ENCODE measurements at regions not wholly inside any gene's neighbourhood (a gene's known extent, or its start where the extent isn't known, plus 50 kb on each side); places are given as distances from the start of the nearest gene placed in this dataset.

- H3K27ac ChIP-seq (ENCODE audit: extremely low read length, insufficient read depth, low read length): no peak overlapping the region
- H2AFZ ChIP-seq (ENCODE audit: low read length): no peak overlapping the region
- no peaks in the 10 kb centered on the region for H4K20me1 ChIP-seq (ENCODE audit: insufficient read depth, low read length)
- H3K79me2 ChIP-seq (ENCODE audit: insufficient read depth, low read length): no peaks in the 10 kb centered on the region
- 51% methylated on average over 4 of the region's 4 CpGs for WGBS (ENCODE audit: low lambda C conversion rate)
- CTCF ChIA-PET (ENCODE audit: low intra/inter-chr PET ratio, low total read pairs): no interaction called here
- intact Hi-C loops (cut with micrococcal nuclease; ENCODE audit: unreplicated experiment) (no loop called here), in situ Hi-C loops (cut with HindIII; ENCODE audit: extremely low pct_ligation_motif_present, low pct_unique_long_range_greater_than_20kb) (no loop called here)
- no TSS peak for BruUV-seq (replicated peaks)
- POLR2A ChIA-PET: no interaction called here
- DNase-seq (ENCODE audit: low spot score) (no peak), ATAC-seq (no peak), FAIRE-seq (no peak)
- no peak overlapping the region for H3K4me3 ChIP-seq (replicated peaks in 1 of 3; ENCODE audit: insufficient read depth in 1 of 3, low read depth in 2 of 3, low read length in 3 of 3)
- H3K4me1 ChIP-seq (ENCODE audit: insufficient read depth, low read length): peaks cover 50% of the 10 kb centered on the region
- no peaks in the 10 kb centered on the region; a peak in 1 of 5 replicates for H3K27me3 ChIP-seq (ENCODE audit: control insufficient read depth in 1 of 2, insufficient read depth in 2 of 2, low read length in 2 of 2)
- H3K36me3 ChIP-seq (replicated peaks in 1 of 2; ENCODE audit: control insufficient read depth in 1 of 2, insufficient read depth in 2 of 2, low read length in 2 of 2): no peaks in the 10 kb centered on the region
- H3K9me3 ChIP-seq (ENCODE audit: low read length): peaks cover 11% of the 10 kb centered on the region
- H3K9ac ChIP-seq (ENCODE audit: insufficient read depth, low read depth, low read length): no peak overlapping the region
- H3K4me2 ChIP-seq (ENCODE audit: low read depth, low read length): no peak overlapping the region
- TF ChIP-seq TIGD3 (CRISPR knock-in tag; IDR thresholded peaks at IDR 0.05; ENCODE audit: borderline replicate concordance) (no peak), ZFP37 (CRISPR knock-in tag; IDR thresholded peaks at IDR 0.05; ENCODE audit: borderline replicate concordance) (no peak), PRMT3 (CRISPR knock-in tag; IDR thresholded peaks at IDR 0.05; ENCODE audit: borderline replicate concordance, low read depth) (no peak), ZBTB2 (CRISPR knock-in tag; IDR thresholded peaks at IDR 0.05; ENCODE audit: low read depth) (no peak), ZNF775 (CRISPR knock-in tag; IDR thresholded peaks at IDR 0.05; ENCODE audit: borderline replicate concordance) (no peak), FOXK1 (CRISPR knock-in tag; IDR thresholded peaks at IDR 0.05; ENCODE audit: borderline replicate concordance, low read depth) (no peak), KDM5B (CRISPR knock-in tag; IDR thresholded peaks at IDR 0.05; ENCODE audit: borderline replicate concordance) (no peak), ZMAT5 (CRISPR knock-in tag; IDR thresholded peaks at IDR 0.05; ENCODE audit: borderline replicate concordance, low read depth) (no peak), MAFG (CRISPR knock-in tag; IDR thresholded peaks at IDR 0.05) (no peak)
- TF ChIP-seq, protein P1, sequence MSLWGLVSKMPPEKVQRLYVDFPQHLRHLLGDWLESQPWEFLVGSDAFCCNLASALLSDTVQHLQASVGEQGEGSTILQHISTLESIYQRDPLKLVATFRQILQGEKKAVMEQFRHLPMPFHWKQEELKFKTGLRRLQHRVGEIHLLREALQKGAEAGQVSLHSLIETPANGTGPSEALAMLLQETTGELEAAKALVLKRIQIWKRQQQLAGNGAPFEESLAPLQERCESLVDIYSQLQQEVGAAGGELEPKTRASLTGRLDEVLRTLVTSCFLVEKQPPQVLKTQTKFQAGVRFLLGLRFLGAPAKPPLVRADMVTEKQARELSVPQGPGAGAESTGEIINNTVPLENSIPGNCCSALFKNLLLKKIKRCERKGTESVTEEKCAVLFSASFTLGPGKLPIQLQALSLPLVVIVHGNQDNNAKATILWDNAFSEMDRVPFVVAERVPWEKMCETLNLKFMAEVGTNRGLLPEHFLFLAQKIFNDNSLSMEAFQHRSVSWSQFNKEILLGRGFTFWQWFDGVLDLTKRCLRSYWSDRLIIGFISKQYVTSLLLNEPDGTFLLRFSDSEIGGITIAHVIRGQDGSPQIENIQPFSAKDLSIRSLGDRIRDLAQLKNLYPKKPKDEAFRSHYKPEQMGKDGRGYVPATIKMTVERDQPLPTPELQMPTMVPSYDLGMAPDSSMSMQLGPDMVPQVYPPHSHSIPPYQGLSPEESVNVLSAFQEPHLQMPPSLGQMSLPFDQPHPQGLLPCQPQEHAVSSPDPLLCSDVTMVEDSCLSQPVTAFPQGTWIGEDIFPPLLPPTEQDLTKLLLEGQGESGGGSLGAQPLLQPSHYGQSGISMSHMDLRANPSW (CRISPR knock-in tag; IDR thresholded peaks at IDR 0.05; ENCODE audit: borderline replicate concordance): no peak
- TF ChIP-seq, protein P2, sequence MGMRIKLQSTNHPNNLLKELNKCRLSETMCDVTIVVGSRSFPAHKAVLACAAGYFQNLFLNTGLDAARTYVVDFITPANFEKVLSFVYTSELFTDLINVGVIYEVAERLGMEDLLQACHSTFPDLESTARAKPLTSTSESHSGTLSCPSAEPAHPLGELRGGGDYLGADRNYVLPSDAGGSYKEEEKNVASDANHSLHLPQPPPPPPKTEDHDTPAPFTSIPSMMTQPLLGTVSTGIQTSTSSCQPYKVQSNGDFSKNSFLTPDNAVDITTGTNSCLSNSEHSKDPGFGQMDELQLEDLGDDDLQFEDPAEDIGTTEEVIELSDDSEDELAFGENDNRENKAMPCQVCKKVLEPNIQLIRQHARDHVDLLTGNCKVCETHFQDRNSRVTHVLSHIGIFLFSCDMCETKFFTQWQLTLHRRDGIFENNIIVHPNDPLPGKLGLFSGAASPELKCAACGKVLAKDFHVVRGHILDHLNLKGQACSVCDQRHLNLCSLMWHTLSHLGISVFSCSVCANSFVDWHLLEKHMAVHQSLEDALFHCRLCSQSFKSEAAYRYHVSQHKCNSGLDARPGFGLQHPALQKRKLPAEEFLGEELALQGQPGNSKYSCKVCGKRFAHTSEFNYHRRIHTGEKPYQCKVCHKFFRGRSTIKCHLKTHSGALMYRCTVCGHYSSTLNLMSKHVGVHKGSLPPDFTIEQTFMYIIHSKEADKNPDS (CRISPR knock-in tag; IDR thresholded peaks at IDR 0.05): no peak
Measured at GRCh38 chr14:103255555-103255954, 78.5 kb upstream of the EIF5 start.

All from HepG2 (cell line).